ENCODE measurements at regions not wholly inside any gene's neighbourhood (a gene's known extent, or its start where the extent isn't known, plus 50 kb on each side); places are given as distances from the start of the nearest gene placed in this dataset.

GRCh38 chr13:85379433-85379832 lies 419.8 kb downstream of the SLITRK6 start:
- DNase-seq: no peak

GRCh38 chr13:85377783-85378182 lies 421.4 kb downstream of the SLITRK6 start:
- no peak for DNase-seq

DNA sequence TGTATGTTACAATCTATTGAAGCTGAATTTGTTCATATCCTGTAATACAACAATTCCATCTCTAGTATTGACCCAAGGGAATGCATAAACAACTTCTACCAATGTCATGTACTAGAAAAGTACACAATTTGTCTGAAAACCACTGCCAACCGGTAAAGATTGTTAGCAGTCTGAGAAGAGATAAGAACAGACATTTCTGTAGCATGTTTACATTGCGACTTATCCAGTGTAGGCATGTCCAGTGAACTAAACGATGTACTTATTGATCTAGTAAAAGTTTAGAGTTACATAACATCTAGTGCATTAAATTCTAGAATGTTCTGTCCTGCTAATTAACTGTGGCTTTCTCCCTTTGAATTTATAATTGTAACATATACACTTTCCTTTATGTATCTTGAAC lies 425.9 kb downstream of the SLITRK6 start:
- DNase-seq: no peak

GRCh38 chr13:85371254-85371653 lies 428.0 kb downstream of the SLITRK6 start:
- no peak for DNase-seq

DNA sequence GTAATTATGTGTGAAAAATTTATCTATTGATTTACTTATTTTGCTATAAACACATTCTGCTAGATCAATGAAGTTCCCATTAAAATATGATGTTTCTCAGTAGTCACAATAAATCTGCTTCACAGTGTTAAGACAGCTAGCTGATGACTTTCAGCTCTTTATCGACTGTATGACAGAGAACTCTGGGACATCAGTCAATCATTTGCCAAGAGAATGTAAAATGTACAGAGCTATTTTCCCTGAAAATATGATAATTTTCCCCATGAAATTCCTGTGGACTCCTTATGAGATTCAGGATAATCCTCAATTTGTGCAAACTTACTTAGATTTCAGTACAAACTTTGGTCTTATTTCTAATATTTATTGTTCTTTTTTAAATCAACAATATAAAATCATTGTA lies 430.5 kb downstream of the SLITRK6 start:
- DNase-seq: no peak

DNA sequence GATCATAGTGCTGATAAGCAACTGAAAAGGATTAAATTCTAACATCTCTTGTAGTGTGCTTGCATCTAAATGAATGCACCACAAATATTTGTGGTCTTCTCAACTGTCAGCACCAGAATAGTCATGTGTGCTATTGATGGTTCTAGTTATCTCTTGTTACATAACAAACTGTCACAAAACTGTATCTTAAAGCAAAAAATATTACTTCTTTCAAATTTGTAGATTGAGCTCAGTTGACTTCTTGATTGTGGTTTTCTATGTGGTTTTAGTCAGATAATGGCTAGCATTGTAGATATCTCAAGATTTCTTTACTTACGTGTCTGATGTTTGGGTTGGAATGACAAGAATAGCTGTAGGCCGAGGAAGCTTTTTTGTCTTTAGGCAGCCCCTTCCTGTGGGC lies 431.3 kb downstream of the SLITRK6 start:
- no peak for DNase-seq

- no peak for DNase-seq
These were observed 432.3 kb downstream of the SLITRK6 start for GRCh38 chr13:85366759-85367417.

DNA sequence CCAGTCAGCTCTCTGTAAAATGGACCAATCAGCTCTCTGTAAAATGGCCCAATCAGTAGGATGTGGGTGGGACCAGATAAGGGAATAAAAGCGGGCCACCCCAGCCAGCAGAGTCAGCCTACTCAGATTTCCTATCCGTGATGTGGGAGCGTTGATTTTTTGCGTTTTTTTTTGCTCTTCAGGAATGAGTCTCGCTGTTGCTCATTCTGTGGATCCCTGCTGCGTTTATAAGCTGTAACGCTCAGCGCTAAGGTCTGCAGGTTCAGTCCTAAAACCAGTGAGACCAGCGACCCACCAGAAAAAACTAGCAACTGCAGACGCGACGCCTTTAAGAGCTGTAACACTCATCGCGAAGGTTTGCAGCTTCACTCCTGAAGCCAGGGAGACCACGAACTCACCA lies 435.7 kb downstream of the SLITRK6 start:
- no peak for DNase-seq

DNA sequence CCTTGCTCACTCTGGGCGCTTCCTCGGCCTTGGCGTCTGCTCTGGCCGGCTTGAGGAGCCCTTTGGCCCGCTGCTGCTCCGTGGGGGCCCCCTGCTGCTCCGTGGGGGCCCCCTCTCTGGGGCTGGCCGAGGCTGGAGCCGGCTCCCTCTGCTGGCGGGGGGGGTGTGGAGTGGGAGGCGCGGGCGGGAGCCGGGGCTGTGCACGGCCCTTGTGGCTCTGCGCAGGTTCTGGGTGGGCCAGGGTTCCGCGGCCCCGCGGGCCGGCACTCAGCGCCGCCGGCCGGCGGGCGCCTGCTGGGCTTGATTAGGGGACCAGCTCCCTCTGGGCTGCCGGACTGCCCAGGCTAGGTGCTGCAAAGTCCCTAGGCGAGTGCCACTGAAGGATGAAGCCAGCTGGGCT lies 436.2 kb downstream of the SLITRK6 start:
- no peak for DNase-seq

DNA sequence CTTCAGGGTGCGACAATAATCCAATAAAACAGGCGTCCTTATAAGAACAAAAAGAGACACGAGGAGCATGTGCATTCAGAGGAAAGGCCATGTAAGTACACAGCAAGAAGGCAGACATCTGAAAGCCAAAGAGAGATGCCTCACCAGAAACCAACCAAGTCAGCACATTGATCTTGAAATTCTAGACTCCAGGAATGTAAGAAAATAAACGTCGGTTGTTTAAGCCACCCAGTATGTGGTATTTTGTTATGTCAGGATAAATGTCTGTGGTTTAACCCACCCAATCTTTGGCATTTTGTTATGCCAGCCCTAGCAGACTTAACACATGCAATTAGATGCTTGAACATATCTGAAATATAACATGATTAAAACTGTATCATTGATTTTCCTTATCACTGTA lies 452.0 kb downstream of the SLITRK6 start:
- DNase-seq: no peak

DNA sequence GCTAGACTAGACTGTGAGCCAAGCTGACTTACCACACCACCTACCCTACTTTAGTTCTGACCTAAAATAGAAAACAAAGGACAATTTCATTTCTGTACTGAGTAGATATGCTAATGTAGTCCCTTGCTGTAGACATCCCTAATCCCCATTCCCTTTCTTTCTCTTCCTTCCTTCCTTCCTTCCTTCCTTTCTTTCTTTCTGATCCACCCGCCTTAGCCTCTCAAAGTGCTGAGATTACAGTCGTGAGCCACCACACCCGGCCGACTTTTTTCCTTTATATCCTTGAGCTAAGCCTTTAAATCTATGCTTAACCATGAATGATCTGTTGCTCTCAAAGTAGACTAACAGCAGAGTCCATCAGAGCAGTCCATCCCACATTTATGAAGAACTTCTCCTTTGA lies 465.0 kb downstream of the SLITRK6 start:
- no peak for DNase-seq

GRCh38 chr13:85333506-85334020 lies 465.7 kb downstream of the SLITRK6 start:
- DNase-seq: no peak

- DNase-seq: no peak
These were observed 466.6 kb downstream of the SLITRK6 start for GRCh38 chr13:85332615-85333014.

GRCh38 chr13:85321734-85322133 lies 477.5 kb downstream of the SLITRK6 start:
- DNase-seq: no peak

GRCh38 chr13:85317781-85318180 lies 481.4 kb downstream of the SLITRK6 start:
- no peak for DNase-seq

DNA sequence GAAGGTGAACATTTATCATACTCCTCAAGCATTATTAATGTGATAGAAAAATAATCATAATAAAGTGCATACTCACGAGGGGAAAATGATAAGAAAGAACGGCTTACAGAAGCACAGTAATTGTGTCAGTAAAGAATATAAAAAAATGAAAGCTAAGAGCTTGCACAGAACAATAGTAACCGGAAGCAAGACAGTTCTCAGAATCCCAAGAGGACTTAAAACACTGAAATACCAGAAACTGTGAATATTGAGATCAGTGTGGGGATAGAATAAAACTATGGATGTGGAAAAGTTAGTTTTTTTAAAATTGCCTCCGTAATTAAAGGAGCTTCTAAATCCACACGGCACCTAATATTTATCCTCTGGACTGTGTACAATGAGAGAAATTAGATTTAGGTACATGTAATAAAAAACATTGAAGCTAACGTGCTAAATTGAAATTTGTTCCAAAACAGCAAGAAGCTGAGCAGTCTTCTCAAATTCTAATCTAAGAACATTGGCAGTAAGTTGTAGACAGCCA lies 482.7 kb downstream of the SLITRK6 start:
- no peak for DNase-seq

DNA sequence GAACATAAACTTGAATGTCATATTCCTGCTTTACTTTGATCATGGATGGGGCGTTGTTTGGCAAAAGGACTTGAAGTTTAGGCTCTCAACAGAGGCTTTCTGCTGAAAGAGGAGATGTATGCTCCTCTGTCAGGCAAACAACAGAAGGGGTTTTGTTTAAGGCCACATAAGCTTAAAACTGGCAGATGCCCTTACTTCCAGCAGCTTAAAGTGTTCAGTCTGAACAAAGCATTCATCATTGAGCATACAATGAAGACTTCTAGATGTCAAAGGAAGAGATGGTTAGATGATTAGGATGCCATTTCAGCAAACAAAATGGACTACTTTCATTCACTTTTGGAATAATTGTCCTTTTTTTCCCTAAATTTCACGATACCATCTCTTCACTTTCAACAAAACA lies 484.5 kb downstream of the SLITRK6 start:
- DNase-seq: no peak

- no peak for DNase-seq
These were observed 485.3 kb downstream of the SLITRK6 start for GRCh38 chr13:85313761-85314503.

DNA sequence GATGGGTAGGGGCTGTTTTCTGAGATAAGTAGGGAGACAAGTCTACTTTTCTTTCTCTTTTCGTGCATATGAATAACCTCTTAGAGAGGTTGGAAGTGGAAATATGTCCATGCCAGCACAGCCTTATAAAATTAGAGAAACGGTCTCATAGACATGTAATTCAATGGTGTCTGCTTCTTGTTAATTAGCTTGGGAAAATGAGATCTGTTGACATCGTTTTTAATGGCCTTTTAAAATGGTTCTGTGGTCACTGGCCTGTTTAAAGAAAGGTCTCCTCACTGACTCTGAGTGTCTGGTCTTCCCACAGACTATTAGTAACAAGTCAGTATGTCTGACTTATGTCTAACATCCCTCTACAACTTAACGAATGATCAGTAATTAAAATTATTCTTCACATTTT lies 487.1 kb downstream of the SLITRK6 start:
- DNase-seq: no peak

DNA sequence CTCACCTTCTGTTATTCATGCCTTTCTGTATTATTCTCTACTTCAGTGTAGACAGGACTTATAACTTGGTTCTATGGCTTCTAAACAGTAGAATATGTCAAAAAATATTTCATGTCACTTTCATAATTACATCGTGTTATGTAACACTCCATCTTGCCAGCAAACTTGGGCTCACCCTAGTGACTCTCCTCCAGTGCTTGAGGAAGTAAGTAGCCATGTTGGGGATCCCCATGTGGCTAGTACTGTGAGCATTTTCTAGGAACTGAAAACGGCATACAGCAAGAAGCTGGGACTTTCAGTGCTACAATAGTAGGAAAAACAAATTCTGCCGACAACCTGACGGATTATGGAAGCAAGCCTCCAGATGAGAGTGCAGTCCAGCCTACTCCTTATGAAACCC lies 495.6 kb downstream of the SLITRK6 start:
- no peak for DNase-seq

DNA sequence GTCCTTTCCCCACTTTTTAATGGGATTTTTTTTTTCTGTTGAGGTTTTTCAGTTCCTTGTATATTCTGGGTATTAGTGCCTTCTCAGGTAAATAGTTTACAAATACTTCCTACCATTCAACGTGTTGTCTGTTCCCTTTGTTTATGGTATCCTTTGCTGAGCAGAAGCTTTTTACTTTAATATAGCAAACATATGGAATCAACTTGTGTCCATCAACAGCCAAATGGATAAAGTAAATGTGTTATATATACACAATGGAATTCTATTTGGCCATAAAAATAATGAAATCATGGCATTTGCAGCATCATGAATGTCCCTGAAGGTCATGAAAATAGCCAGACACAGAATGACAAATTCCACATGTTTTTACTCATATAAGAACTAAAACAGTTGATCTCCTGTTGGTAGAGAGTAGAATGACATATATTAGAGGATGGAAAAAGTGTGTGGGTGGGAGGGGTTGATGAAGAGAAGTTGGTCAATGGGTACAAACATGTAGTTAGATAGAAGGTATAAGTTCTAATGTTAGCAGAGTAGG lies 500.8 kb downstream of the SLITRK6 start:
- DNase-seq: no peak

DNA sequence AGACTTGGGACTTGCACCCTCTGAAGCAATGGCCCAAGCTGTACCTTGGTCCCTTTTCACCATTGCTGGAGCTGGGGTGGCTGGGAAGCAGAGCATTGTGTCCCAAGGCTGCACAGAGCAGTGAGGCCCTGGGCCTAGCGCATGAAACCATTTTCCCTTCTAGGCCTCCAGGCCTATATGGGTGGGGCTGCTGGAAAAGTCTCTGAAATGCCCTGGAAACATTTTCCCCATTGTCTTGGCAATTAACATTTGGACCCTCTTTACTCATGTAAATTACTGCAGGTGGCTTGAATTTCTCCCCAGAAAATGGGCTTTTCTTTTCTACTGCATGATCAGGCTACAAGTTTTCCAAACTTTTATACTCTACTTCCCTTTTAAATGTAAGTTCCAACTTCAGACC lies 510.5 kb downstream of the SLITRK6 start:
- DNase-seq: no peak

- DNase-seq: no peak
These were observed 511.7 kb downstream of the SLITRK6 start for GRCh38 chr13:85287528-85287927.

GRCh38 chr13:85286081-85286480 lies 513.1 kb downstream of the SLITRK6 start:
- no peak for DNase-seq

Data from right kidney (tissue), 1 donor.